Thyroid gland (tissue), 4 donors: ENCODE measurements at regions not wholly inside any gene's neighbourhood (a gene's known extent, or its start where the extent isn't known, plus 50 kb on each side); places are given as distances from the start of the nearest gene placed in this dataset.

ENCODE experiments used
- CTCF ChIP-seq, 6 experiments: fragments of 200-600 bp in 3 of 6; fragments of 450-650 bp in 3 of 6; sonication (generic) in 3 of 6; IDR thresholded peaks; one replicate each; pipeline ENCODE4 v1.5.1; 2016 to 2019; ENCODE audit warnings: antibody characterized with exemption in 6 of 6, mild to moderate bottlenecking in 2 of 6, inconsistent platforms in 1 of 6, moderate library complexity in 1 of 6
- POLR2A ChIP-seq, 2 donors: fragments of 450-650 bp; IDR thresholded peaks; one replicate each; pipeline ENCODE4 v1.6.1; 2017; ENCODE audit warnings: antibody characterized with exemption in 2 of 2, mild to moderate bottlenecking in 2 of 2, moderate library complexity in 1 of 2

- TF ChIP-seq CTCF (IDR thresholded peaks at IDR 0.05): no peak
- TF ChIP-seq POLR2A (IDR thresholded peaks at IDR 0.05): no peak
Measured at GRCh38 chr3:11093823-11094340, 60.4 kb upstream of the HRH1 start.
